Germinal center (tissue), 1 donor: ENCODE measurements at regions not wholly inside any gene's neighbourhood (a gene's known extent, or its start where the extent isn't known, plus 50 kb on each side); places are given as distances from the start of the nearest gene placed in this dataset.

Experiments
- DNase-seq: peaks from one replicate; pipeline ENCODE4 v3.0.0; 2012; ENCODE audit warnings: mixed read lengths, low spot score

DNA sequence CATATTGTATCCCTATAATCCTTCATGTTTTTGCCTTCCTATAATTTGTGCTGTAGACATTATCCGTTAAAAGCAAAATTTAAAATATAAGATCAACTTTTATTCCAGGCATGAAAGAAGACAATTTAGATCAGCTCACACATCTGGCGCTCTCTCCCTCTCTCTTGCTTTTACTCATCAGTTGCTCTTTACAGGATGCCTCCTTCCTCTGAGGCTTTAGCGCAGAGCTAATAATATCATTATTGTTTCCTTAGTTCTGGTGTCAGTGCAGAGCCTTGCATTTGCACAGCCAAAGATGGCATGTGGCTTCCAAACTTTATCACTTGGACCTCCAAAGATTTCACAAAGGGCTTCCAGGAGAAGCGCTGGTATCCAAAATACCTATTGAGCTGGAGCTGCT is 295.1 kb downstream of the FGF9 start:
- no peak for DNase-seq

DNA sequence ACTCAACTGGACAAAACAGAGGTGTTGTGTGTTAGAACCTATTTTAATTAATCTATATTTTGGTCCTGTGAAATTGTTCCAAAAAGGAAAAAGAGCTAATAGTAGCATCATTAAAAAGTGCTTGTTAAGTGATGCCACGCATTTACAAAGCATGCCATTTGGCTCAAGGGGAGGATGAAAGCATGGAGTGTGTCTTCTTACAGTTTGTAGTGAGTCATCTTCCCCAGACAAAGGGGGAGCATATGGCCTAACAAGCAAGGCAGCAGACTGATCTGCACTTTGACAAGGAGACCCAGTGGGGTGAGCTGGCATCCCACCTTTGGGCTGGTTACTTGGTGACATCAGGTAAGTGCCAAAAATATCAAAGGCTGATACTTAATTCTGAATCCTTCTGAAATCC is 297.0 kb downstream of the FGF9 start:
- no peak for DNase-seq

GRCh38 chr13:21970172-21970571 is 299.3 kb downstream of the FGF9 start:
- no peak for DNase-seq

- DNase-seq = no peak
These were observed 300.0 kb downstream of the FGF9 start for GRCh38 chr13:21970918-21971317.

- DNase-seq = no peak
These were observed 301.1 kb downstream of the FGF9 start for GRCh38 chr13:21971662-21972621.

DNA sequence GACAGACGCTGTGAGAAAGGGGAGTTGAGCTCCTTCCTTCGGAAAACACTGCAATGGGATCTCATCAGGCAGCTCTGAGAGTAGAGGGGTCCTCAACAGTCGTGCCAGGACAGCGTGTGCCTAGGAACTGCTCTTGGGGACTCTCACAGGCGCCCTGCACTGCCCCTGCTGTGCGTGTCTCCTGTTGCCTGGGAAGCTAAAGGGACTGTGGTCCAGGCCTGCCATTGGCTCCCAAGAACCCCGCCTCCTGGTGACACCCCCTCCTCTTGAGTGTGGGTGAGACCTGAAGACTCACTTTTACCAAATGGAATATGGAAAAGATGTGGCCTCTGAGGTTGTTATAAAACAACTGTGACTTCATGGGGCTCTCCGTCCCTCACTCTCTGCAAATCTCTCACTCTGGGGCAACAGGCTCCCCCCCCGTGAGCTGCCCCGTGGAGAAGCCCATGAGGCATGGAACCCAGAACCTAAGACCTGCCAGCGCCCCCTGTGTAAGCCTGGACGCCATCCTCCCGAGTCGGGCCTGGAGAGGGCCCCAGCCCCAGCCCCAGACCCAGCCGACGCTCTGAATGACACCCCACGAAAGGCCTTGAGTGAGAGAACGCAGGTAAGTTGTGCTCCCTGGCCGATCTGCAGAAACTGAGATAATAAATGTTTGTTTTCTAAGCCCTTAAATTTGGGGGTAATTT is 302.7 kb downstream of the FGF9 start:
- DNase-seq = no peak

- no peak for DNase-seq
These were observed 303.9 kb downstream of the FGF9 start for GRCh38 chr13:21974741-21975140.

GRCh38 chr13:21976159-21976558 is 305.3 kb downstream of the FGF9 start:
- DNase-seq = no peak

- DNase-seq = no peak
These were observed 308.4 kb downstream of the FGF9 start for GRCh38 chr13:21979161-21979806.

GRCh38 chr13:21980049-21980448 is 309.2 kb downstream of the FGF9 start:
- DNase-seq = no peak

- DNase-seq = no peak
These were observed 313.3 kb downstream of the FGF9 start for GRCh38 chr13:21984156-21984555.

DNA sequence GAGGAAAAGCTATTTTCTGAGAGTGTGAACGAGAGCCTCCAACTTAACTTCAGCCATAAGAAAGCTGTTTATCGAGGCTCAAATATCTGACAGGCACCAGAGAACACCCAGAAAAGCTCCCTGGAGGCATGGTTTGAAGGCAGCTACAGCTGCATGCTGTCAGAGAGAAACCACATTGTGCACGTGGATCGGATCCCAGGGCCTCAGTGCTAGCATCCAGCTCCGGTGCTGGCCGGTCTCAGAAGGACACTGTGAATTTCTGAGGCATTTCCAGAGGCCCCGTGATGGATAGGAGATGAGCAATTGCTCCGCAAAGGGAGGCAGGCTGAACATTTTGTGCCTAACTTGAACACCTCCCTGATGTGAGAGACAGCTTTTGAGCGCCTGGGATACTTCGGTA is 315.7 kb downstream of the FGF9 start:
- no peak for DNase-seq

GRCh38 chr13:21987793-21988192 is 316.9 kb downstream of the FGF9 start:
- DNase-seq = no peak

DNA sequence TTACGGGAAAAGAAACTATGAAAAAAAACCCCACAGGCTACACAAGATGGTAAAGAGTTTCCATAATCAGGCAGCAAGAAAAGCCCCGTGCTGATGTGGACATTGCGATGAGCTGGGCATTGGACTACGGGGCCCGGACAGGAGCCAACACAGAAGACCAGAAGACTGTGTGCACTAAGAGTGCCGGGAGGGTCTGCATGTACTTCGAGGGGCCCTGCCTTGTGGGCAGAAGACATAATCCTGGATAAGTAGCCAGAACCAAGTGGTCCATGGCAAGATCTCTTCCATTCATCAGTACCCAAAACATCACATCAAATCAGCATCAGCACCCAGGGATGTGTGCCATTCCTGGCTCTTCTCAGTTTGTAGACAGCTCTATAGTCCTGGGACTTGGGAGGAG is 317.8 kb downstream of the FGF9 start:
- DNase-seq = no peak

DNA sequence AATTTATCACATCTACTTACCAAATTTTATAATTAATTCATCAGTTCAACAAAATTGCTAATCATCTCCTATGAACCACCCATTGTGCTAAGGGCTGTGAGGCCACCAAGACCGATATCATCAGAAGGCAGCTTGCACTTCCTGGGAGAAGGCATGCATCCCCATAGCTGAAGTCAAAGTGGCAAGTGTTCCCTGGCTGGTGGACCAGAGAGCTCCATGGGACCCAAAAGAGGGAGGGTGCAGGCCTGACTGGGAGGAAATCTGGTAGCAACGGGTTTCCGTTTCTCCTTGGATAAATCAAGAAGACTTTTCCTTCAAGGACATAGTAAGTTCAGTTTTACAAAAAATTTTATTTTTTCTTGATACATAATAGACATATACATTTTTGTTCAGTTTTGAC is 325.2 kb downstream of the FGF9 start:
- no peak for DNase-seq

GRCh38 chr13:21997726-21998125 is 326.9 kb downstream of the FGF9 start:
- no peak for DNase-seq

DNA sequence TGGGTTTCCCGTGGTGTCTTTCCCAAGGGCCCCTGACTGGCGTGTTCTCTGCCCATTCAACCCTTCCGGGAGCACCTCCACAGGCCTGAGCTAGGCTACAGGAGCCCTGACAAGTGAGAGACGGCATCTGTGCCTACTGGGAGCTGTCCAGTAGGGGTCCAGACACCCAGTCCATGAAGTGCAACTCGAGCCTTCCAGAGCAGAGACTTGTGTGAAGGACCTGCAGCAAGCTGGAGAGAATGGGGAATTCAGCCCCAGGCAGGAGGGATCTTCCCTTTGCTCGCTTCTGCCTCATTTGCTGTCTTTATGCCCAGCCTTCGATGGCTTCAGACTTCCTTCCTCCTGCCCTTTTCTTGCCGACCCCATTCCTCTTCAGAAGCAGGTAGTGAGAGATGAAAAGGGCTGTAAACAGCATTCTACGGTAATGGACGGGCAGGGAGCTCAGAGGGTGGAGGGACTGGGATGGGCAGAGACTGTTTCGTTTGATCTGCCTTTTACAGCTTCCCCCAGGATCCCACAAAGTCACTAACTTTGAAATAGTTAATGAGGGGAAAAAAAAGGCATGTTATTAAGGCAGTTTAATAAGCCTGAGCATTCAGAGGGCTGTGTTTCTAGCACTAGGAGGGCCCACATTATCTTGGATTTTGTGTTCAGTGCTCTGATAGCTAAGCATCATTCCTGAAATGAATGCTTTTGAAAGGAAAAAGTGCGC is 327.6 kb downstream of the FGF9 start:
- no peak for DNase-seq

DNA sequence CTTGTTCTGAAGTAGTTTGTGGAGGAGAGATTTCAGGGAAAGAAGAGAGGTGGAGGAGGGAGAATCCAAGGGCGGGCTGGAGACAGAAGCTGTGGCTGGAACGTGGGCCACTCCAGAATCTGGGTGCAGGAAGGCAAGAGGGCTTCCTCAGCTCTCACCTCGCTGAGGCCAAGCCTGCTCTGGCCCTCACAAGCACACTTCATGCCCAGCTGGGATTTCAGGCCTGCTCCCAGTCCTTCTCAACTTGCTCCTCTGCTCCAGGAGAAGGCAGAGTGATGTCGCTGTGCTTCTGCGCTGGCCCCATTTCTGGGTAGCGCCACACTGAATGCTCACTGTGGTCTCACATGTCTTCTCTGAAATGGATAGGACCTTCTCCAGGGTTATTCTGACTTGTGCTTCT is 328.8 kb downstream of the FGF9 start:
- no peak for DNase-seq

DNA sequence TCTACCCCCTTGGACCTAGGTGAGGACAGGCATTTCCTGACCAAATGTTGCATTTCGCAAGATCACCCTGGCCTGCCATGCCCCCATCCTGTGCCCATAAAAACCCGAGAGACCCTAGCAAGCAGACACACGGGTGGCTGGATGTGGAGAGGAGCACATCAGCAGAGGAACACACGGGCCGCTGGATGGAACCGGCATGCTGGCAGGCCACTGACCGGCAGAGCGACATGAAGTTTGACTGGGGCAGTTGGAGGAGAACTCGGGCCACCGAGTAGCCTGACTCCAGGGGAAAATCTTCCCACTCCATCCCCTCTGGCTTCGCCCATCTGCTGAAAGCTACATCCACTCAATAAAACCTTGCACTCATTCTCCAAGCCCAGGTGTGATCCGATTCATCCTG is 329.3 kb downstream of the FGF9 start:
- no peak for DNase-seq

- no peak for DNase-seq
These were observed 330.5 kb downstream of the FGF9 start for GRCh38 chr13:22001336-22001735.

DNA sequence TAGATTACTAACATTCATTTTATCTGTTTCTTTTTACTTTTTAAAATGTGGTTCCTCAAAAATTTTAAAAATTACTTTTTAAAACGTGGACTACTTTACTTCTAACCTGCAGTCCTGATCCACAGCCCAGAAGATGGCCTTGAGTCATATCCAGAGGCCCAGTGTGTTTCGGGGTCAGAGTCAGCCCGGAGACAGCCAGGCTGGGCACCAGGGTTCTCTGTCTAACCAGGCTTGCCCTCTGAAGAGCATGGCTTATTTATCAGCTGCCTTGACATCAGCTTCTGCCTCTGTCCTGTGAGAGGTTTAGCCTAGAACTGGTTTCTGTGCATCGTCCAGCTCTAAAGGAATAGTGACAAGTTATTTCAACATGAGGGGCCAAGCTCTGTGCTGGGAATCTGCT is 332.0 kb downstream of the FGF9 start:
- no peak for DNase-seq

DNA sequence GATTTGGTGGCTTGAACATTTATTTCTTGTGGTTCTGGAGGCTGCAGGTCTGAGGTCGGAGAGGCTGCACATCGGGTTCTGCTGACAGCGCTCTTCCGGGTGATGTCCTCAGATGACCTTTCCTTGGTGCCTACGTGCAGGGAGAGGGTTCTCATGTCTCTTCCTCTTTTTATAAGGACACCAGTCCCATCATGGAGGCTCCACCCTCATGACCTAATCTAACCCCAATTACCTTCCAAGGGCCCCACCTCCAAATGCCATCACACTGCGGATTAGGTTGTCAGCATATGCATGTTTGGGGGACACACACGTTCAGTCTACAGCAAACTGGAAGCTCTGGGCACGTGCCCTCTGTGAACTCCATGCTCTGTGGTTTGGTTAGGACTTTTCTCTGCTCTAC is 338.6 kb downstream of the FGF9 start:
- no peak for DNase-seq
